Superior temporal gyrus (tissue), 1 donor: ENCODE measurements at regions not wholly inside any gene's neighbourhood (a gene's known extent, or its start where the extent isn't known, plus 50 kb on each side); places are given as distances from the start of the nearest gene placed in this dataset.

Experiments
- DNase-seq: peaks from one replicate; pipeline ENCODE4 v3.0.0-alpha.2; 2016; ENCODE audit errors: extremely low spot score

- DNase-seq: no peak
Observed at GRCh38 chr3:21801631-21802030, 50.6 kb upstream of the ZNF385D start.

GRCh38 chr3:21803604-21804003 is 52.6 kb upstream of the ZNF385D start:
- DNase-seq: no peak

GRCh38 chr3:21804330-21804729 is 53.3 kb upstream of the ZNF385D start:
- DNase-seq: no peak

- no peak for DNase-seq
Observed at GRCh38 chr3:21806733-21807132, 55.7 kb upstream of the ZNF385D start.

GRCh38 chr3:21825684-21826083 is 74.7 kb upstream of the ZNF385D start:
- DNase-seq: no peak

- DNase-seq: no peak
Observed at GRCh38 chr3:21826416-21826815, 75.4 kb upstream of the ZNF385D start.

- no peak for DNase-seq
Observed at GRCh38 chr3:21830541-21830940, 79.5 kb upstream of the ZNF385D start.

- DNase-seq: no peak
Observed at GRCh38 chr3:21835264-21835663, 84.3 kb upstream of the ZNF385D start.

GRCh38 chr3:21836227-21836626 is 85.2 kb upstream of the ZNF385D start:
- DNase-seq: no peak

GRCh38 chr3:21839176-21839575 is 88.2 kb upstream of the ZNF385D start:
- DNase-seq: no peak

- DNase-seq: no peak
Observed at GRCh38 chr3:21839592-21839991, 88.6 kb upstream of the ZNF385D start.

- no peak for DNase-seq
Observed at GRCh38 chr3:21847005-21847404, 96.0 kb upstream of the ZNF385D start.

- no peak for DNase-seq
Observed at GRCh38 chr3:21859124-21860081, 108.4 kb upstream of the ZNF385D start.

- DNase-seq: no peak
Observed at GRCh38 chr3:21860082-21860475, 109.1 kb upstream of the ZNF385D start.

GRCh38 chr3:21860657-21861056 is 109.6 kb upstream of the ZNF385D start:
- no peak for DNase-seq

GRCh38 chr3:21876782-21877181 is 125.8 kb upstream of the ZNF385D start:
- no peak for DNase-seq

GRCh38 chr3:21877214-21877754 is 126.3 kb upstream of the ZNF385D start:
- no peak for DNase-seq

GRCh38 chr3:21879184-21879886 is 128.3 kb upstream of the ZNF385D start:
- DNase-seq: no peak

- DNase-seq: no peak
Observed at GRCh38 chr3:21888656-21889055, 137.6 kb upstream of the ZNF385D start.

GRCh38 chr3:21889166-21889565 is 138.2 kb upstream of the ZNF385D start:
- no peak for DNase-seq

- DNase-seq: no peak
Observed at GRCh38 chr3:21892104-21892503, 141.1 kb upstream of the ZNF385D start.

GRCh38 chr3:21893242-21893641 is 142.2 kb upstream of the ZNF385D start:
- no peak for DNase-seq
